HG03097 (cell line): ENCODE measurements at regions not wholly inside any gene's neighbourhood (a gene's known extent, or its start where the extent isn't known, plus 50 kb on each side); places are given as distances from the start of the nearest gene placed in this dataset.

ENCODE experiments used
- ATAC-seq: cut with Tn5 transposase; IDR thresholded peaks from one replicate; pipeline ENCODE4 v1.9.1; 2021; ENCODE audit not compliant: unreplicated experiment, low FRiP score

GRCh38 chr12:92218394-92219077, 72.9 kb upstream of the BTG1 start:
- ATAC-seq, result no peak

GRCh38 chr12:92216092-92216491, 70.4 kb upstream of the BTG1 start:
- ATAC-seq, result no peak

DNA sequence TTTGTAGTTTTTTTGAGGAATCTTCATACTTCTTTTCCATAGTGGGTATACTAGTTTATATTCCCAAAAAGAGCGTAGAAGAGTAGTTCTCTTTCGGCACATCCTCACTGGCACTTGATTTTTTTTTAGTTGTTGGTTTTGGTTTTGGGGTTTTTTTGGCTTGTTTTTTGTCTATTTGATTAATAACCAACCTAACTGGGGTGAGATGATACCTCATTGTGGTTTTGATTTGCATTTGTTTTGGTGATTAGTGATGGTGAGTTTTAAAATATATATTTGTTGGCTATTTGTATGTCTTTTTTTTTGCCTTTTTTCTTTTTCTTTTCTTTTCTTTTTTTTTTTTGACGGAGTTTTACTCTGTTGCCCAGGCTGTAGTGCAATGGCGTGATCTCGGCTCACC, 69.7 kb upstream of the BTG1 start:
- no peak for ATAC-seq

DNA sequence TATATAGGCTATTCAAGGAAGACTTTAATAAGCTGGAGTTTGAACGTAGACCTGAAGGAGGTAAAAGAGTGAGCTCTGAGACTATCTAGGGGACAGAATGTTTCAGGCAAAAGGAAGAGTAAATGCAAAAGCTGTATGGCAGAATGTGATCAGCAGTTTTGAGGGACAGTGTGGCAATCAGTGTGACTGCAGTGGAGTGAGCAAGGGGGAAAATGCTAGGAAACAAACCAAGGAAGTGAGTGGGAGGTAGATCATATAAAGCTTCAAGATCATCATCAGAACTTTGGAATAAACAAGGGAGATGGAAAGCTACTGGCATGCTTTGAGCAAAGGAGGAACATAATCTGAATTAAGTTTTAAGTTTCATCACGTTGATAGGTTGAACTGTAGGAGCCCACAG, 67.5 kb upstream of the BTG1 start:
- ATAC-seq, result no peak

- ATAC-seq, result no peak
Measured at GRCh38 chr12:92210071-92210470, 64.4 kb upstream of the BTG1 start.

- ATAC-seq, result peak; percentile 53
Measured at GRCh38 chr12:92208613-92209121, 63.0 kb upstream of the BTG1 start.

DNA sequence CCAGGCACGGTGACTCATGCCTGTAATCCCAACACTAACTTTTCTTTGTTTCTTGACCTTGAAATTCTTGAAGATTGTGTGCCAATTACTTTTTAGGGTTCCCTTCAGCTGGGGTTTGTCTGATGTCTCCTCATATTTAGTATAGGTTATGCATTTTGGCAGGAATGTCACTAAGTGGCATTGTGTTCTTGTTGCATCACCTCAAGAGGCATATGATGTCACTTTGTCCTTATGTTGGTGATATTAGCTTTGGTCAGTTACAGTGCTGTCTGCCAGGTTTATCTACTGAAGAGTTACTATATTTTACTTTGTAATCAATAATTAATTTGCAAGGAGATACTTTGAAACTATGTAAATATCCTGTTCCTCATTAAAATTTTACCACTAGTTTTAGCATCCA, 61.0 kb upstream of the BTG1 start:
- no peak for ATAC-seq

GRCh38 chr12:92206011-92206410, 60.4 kb upstream of the BTG1 start:
- no peak for ATAC-seq

DNA sequence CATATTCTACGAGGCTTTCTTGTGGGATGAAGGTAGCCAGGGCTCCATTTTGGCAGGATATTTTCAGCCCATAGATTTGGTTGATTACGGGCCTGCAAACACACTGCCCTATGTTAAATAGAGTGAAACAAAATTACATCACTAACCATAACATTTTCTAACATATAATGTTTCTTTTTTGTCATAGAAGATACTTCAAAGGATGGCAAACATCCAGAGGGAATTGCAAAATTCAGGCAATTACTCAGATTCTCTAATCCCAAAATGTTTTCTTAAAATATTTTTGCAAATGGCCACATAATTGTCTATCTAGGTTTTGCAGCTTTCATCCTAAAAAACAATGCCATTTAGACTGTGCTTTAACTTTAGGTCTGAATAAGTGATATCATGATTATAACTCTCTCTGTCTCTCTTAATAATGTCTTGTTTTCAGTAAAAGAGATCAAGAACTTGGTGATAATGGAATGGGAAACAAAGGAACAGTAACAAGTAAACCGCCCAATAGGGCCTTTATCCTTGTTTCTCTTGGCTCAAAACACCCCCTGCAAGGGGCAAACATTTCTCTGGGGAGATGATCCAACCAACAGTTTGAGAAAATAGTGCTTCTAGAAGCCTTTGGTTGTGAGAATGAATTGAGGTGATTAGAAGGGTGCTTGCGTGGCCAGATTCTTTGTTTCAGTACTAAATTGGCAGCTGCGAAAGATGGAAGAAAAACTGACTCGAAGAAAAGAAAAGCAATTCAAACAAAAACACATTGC, 54.4 kb upstream of the BTG1 start:
- no peak for ATAC-seq

- ATAC-seq, result no peak
Measured at GRCh38 chr12:92197815-92198214, 52.2 kb upstream of the BTG1 start.

DNA sequence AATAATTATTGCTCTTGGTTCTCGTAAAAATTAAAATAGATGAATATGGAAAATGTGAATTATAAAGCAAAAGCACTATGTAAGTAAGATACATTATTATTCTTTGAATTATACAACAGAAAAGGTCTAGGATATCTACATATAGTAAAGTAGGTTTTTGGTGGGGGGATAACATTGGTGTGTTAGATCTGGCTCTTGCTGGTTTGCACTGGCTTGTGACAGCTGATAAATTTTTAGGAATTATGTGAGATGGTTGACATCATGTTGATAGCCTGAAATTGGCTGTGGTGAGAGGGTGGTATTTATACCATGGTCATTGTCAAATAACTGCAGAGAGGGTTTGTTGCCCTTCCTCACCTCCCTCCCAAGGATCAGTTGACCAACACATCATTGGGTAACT, 50.7 kb upstream of the BTG1 start:
- no peak for ATAC-seq
